WERI-Rb-1 (cell line): ENCODE measurements at regions not wholly inside any gene's neighbourhood (a gene's known extent, or its start where the extent isn't known, plus 50 kb on each side); places are given as distances from the start of the nearest gene placed in this dataset.

Source experiments
- DNase-seq: peaks from one replicate; pipeline ENCODE4 v3.0.0-alpha.2; 2020
- H3K27ac ChIP-seq: fragments of 250-450 bp; sonication (Bioruptor Pico); 2 replicates; pipeline ENCODE4 v1.5.1; 2020; ENCODE audit warnings: mild to moderate bottlenecking, moderate library complexity
- H3K27me3 ChIP-seq: fragments of 250-450 bp; sonication (Bioruptor Pico); 2 replicates; pipeline ENCODE4 v1.5.1; 2021; ENCODE audit warnings: mild to moderate bottlenecking, low read depth, moderate library complexity; ENCODE audit not compliant: insufficient read depth, severe bottlenecking
- H3K36me3 ChIP-seq: fragments of 250-450 bp; sonication (Bioruptor Pico); 2 replicates; pipeline ENCODE4 v1.5.1; 2020; ENCODE audit warnings: mild to moderate bottlenecking, moderate library complexity
- H3K4me3 ChIP-seq: 2 replicates; pipeline ENCODE4 v1.5.1; 2011; ENCODE audit warnings: low read depth, mild to moderate bottlenecking, control low read depth, low read length
- H3K9me3 ChIP-seq: fragments of 250-450 bp; sonication (Bioruptor Pico); 2 replicates; pipeline ENCODE4 v1.5.1; 2021; ENCODE audit warnings: mild to moderate bottlenecking, moderate library complexity; ENCODE audit not compliant: severe bottlenecking
- CTCF ChIP-seq: IDR thresholded peaks from 2 replicates; pipeline ENCODE4 v1.5.1; 2011; ENCODE audit warnings: low read depth, mild to moderate bottlenecking, control low read depth, inconsistent platforms, low read length

- no peaks in the 10 kb centered on the region for H3K27me3 ChIP-seq
- DNase-seq = no peak
- H3K36me3 ChIP-seq = no peaks in the 10 kb centered on the region
- TF ChIP-seq CTCF = no peak
- H3K9me3 ChIP-seq = no peaks in the 10 kb centered on the region
- H3K4me3 ChIP-seq = no peak overlapping the region
- no peak overlapping the region for H3K27ac ChIP-seq
Observed at GRCh38 chr14:82502043-82502442, 968.4 kb upstream of the SEL1L start.

GRCh38 chr14:82504894-82505293 lies 971.2 kb upstream of the SEL1L start:
- H3K9me3 ChIP-seq = no peaks in the 10 kb centered on the region
- TF ChIP-seq CTCF = no peak
- no peak overlapping the region for H3K27ac ChIP-seq
- H3K4me3 ChIP-seq = no peak overlapping the region
- H3K27me3 ChIP-seq = no peaks in the 10 kb centered on the region
- DNase-seq = no peak
- no peaks in the 10 kb centered on the region for H3K36me3 ChIP-seq

- Histone ChIP-seq H3K36me3 (no peaks in the 10 kb centered on the region), H3K27ac (no peak overlapping the region), H3K27me3 (no peaks in the 10 kb centered on the region), H3K4me3 (no peak overlapping the region), H3K9me3 (no peaks in the 10 kb centered on the region)
- TF ChIP-seq CTCF = no peak
- DNase-seq = no peak
Observed at GRCh38 chr14:82510007-82510406, 976.4 kb upstream of the SEL1L start.

- DNase-seq = no peak
- TF ChIP-seq CTCF = no peak
- Histone ChIP-seq H3K4me3 (no peak overlapping the region), H3K36me3 (no peaks in the 10 kb centered on the region), H3K27me3 (no peaks in the 10 kb centered on the region), H3K27ac (no peak overlapping the region), H3K9me3 (no peaks in the 10 kb centered on the region)
Observed at GRCh38 chr14:82511399-82511798, 977.7 kb upstream of the SEL1L start.

- no peak for DNase-seq
- Histone ChIP-seq H3K36me3 (no peaks in the 10 kb centered on the region), H3K27me3 (no peaks in the 10 kb centered on the region), H3K4me3 (no peak overlapping the region), H3K9me3 (no peaks in the 10 kb centered on the region), H3K27ac (no peak overlapping the region)
- TF ChIP-seq CTCF = no peak
Observed at GRCh38 chr14:82520765-82521164, 987.1 kb upstream of the SEL1L start.

GRCh38 chr14:82521191-82521590 lies 987.5 kb upstream of the SEL1L start:
- no peaks in the 10 kb centered on the region for H3K36me3 ChIP-seq
- no peak overlapping the region for H3K4me3 ChIP-seq
- H3K9me3 ChIP-seq = no peaks in the 10 kb centered on the region
- TF ChIP-seq CTCF = no peak
- H3K27me3 ChIP-seq = no peaks in the 10 kb centered on the region
- no peak overlapping the region for H3K27ac ChIP-seq
- no peak for DNase-seq
